PC-3 (cell line): ENCODE measurements at regions not wholly inside any gene's neighbourhood (a gene's known extent, or its start where the extent isn't known, plus 50 kb on each side); places are given as distances from the start of the nearest gene placed in this dataset.
"Not testable (repeated sequence)": the region's sequence is repeated elsewhere in the genome, so short reads cannot be mapped to it uniquely, and the experiment has no call there.

Source experiments
- EZH2 ChIP-seq: fragments of 300-600 bp; sonication (generic); IDR thresholded peaks from one replicate; pipeline ENCODE4 v1.6.1; 2017; ENCODE audit warnings: antibody characterized with exemption, mild to moderate bottlenecking, low read length; ENCODE audit not compliant: unreplicated experiment
- EZH2phosphoT487 ChIP-seq: fragments of 300-600 bp; sonication (generic); IDR thresholded peaks from 2 replicates; pipeline ENCODE4 v1.6.1; 2018; ENCODE audit warnings: mild to moderate bottlenecking, antibody characterized with exemption, low read length, borderline replicate concordance
- TF ChIP-seq, protein P1 (sequence below): fragments of 300-600 bp; sonication (generic); conservative IDR thresholded peaks from 2 replicates; pipeline ENCODE4 v1.5.1; 2017; ENCODE audit warnings: antibody characterized with exemption, low read depth, mild to moderate bottlenecking, low read length

DNA sequence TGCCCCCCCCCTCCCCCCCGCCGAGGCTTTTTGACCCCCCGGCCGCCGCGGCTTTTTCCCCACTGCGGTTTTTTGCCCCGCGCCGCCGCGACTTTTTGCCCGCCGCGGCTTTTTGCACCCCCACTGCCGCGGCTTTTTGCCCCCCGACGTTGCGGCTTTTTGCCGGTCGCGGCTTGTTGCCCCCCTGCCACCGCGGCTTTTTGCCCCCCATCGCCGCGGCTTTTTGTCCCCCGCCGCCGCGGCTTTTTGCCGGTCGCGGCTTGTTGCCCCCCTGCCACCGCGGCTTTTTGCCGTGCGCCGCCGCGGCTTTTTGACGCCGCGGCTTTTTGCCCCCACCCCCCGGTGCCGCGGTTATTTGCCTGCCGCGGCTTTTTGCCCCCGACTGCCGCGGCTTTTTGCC, 395.4 kb downstream of the ZNF33B start:
- TF ChIP-seq, protein P1, sequence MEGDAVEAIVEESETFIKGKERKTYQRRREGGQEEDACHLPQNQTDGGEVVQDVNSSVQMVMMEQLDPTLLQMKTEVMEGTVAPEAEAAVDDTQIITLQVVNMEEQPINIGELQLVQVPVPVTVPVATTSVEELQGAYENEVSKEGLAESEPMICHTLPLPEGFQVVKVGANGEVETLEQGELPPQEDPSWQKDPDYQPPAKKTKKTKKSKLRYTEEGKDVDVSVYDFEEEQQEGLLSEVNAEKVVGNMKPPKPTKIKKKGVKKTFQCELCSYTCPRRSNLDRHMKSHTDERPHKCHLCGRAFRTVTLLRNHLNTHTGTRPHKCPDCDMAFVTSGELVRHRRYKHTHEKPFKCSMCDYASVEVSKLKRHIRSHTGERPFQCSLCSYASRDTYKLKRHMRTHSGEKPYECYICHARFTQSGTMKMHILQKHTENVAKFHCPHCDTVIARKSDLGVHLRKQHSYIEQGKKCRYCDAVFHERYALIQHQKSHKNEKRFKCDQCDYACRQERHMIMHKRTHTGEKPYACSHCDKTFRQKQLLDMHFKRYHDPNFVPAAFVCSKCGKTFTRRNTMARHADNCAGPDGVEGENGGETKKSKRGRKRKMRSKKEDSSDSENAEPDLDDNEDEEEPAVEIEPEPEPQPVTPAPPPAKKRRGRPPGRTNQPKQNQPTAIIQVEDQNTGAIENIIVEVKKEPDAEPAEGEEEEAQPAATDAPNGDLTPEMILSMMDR, result not testable (repeated sequence)
- not testable (repeated sequence) for TF ChIP-seq EZH2, EZH2phosphoT487
